ENCODE measurements at regions not wholly inside any gene's neighbourhood (a gene's known extent, or its start where the extent isn't known, plus 50 kb on each side); places are given as distances from the start of the nearest gene placed in this dataset.

DNA sequence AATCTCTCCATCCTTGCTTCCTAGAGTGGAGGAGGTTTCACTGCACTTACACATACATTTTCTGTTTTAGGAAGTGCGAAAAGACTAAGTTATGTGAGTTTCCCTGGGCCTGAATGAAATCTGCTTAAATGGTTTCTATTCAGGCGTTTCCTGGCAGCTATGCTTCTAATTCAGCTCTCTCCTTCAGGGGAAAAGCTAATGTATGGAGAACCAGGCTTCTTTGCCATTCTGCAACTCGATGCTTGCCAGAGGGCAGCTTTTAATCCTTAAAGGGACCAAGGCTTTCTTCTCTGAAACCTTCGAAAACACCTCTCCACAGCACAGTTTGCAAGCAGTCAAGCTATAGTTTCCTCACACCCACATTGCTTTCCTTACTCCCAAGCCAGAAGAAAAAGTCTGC is 89.5 kb upstream of the ARX start:
- TF ChIP-seq, protein P1, sequence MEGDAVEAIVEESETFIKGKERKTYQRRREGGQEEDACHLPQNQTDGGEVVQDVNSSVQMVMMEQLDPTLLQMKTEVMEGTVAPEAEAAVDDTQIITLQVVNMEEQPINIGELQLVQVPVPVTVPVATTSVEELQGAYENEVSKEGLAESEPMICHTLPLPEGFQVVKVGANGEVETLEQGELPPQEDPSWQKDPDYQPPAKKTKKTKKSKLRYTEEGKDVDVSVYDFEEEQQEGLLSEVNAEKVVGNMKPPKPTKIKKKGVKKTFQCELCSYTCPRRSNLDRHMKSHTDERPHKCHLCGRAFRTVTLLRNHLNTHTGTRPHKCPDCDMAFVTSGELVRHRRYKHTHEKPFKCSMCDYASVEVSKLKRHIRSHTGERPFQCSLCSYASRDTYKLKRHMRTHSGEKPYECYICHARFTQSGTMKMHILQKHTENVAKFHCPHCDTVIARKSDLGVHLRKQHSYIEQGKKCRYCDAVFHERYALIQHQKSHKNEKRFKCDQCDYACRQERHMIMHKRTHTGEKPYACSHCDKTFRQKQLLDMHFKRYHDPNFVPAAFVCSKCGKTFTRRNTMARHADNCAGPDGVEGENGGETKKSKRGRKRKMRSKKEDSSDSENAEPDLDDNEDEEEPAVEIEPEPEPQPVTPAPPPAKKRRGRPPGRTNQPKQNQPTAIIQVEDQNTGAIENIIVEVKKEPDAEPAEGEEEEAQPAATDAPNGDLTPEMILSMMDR (IDR thresholded peaks at IDR 0.05), result no peak
- TF ChIP-seq POLR2A (IDR thresholded peaks at IDR 0.05), result no peak
